ENCODE measurements at regions not wholly inside any gene's neighbourhood (a gene's known extent, or its start where the extent isn't known, plus 50 kb on each side); places are given as distances from the start of the nearest gene placed in this dataset.
A peak's percentile ranks its signal among the peaks of the same experiment; 100 is the strongest.

DNA sequence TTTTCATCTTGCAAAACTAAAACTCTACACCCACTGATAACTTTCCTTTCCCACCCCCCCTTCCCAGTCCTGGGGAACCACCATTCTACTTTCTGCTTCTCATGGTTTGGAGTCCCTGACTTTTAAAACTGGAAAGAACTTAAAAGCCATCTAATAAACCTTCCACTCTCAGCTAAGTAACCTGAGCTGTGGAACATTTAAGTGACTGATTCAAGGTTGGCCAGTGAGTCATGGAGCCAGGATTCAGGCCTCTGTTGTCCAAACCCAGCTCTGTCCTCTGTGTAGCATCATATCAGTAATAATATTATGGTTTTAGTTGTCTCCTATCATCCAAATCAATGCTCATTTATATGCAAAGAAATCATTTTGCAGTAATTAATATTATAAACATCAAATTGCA lies 176.0 kb upstream of the NT5E start:
- H2BK120ac ChIP-seq (ENCODE audit: low read depth, low read length), result no peak overlapping the region
- no peaks in the 10 kb centered on the region for H3K4me1 ChIP-seq (ENCODE audit: control insufficient read depth, insufficient read depth, low read length)
- ChIA-PET POLR2A (ENCODE audit: unreplicated experiment) (no interaction called here), CTCF (interaction anchor here (0.6 to 0.7 kb wide), 2 partner anchors 8 to 517 kb away, joined by 3 to 4 read pairs; no protein-coding TSS in a partner anchor)
- intact Hi-C loops (cut with micrococcal nuclease), result no loop called here
- H3K9me1 ChIP-seq (ENCODE audit: insufficient read depth, low read length), result no peaks in the 10 kb centered on the region
- no peak overlapping the region for H2BK15ac ChIP-seq (ENCODE audit: low read depth, low read length)
- no peak overlapping the region for H2BK20ac ChIP-seq (ENCODE audit: low read depth, low read length)
- no peak overlapping the region for H4K5ac ChIP-seq (ENCODE audit: low read depth, low read length)
- H2AFZ ChIP-seq (replicated peaks; ENCODE audit: low read length, poor library complexity), result no peak overlapping the region
- H3K9ac ChIP-seq (ENCODE audit: low read depth, low read length), result no peak overlapping the region
- no peak overlapping the region for H3K56ac ChIP-seq (ENCODE audit: extremely low read depth, insufficient read depth, low read length)
- no peaks in the 10 kb centered on the region for H3K79me1 ChIP-seq (ENCODE audit: low read depth in 1 of 2, low read length in 2 of 2)
- in situ Hi-C loops (cut with MboI; ENCODE audit: low sequenced_read_pairs), result no loop called here
- dilution Hi-C loops (cut with HindIII; ENCODE audit: low sequenced_read_pairs, unreplicated experiment), result no loop called here
- no peaks in the 10 kb centered on the region for H3K27me3 ChIP-seq (ENCODE audit: control insufficient read depth, insufficient read depth, low read length)
- no peak overlapping the region for H3K27ac ChIP-seq (ENCODE audit: insufficient read depth, low read length)
- TF ChIP-seq CEBPB (IDR thresholded peaks at IDR 0.05; ENCODE audit: low read depth, low read length) (no peak), CTCF (conservative IDR thresholded peaks at IDR 0.05; ENCODE audit: low read depth, low read length) (no peak), MAZ (IDR thresholded peaks at IDR 0.05; ENCODE audit: borderline replicate concordance, low read depth, low read length) (no peak), CHD1 (IDR thresholded peaks at IDR 0.05; ENCODE audit: low read depth, low read length) (no peak), POLR2A (IDR thresholded peaks at IDR 0.05; ENCODE audit: low read depth, low read length) (no peak), RAD21 (IDR thresholded peaks at IDR 0.05; ENCODE audit: low read length) (no peak), FOS (IDR thresholded peaks at IDR 0.05; ENCODE audit: low read depth, low read length) (no peak)
- TF ChIP-seq, protein P1, sequence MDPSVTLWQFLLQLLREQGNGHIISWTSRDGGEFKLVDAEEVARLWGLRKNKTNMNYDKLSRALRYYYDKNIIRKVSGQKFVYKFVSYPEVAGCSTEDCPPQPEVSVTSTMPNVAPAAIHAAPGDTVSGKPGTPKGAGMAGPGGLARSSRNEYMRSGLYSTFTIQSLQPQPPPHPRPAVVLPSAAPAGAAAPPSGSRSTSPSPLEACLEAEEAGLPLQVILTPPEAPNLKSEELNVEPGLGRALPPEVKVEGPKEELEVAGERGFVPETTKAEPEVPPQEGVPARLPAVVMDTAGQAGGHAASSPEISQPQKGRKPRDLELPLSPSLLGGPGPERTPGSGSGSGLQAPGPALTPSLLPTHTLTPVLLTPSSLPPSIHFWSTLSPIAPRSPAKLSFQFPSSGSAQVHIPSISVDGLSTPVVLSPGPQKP (IDR thresholded peaks at IDR 0.05; ENCODE audit: borderline replicate concordance, low read depth, low read length), result no peak
- TF ChIP-seq, protein P2, sequence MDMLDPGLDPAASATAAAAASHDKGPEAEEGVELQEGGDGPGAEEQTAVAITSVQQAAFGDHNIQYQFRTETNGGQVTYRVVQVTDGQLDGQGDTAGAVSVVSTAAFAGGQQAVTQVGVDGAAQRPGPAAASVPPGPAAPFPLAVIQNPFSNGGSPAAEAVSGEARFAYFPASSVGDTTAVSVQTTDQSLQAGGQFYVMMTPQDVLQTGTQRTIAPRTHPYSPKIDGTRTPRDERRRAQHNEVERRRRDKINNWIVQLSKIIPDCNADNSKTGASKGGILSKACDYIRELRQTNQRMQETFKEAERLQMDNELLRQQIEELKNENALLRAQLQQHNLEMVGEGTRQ (IDR thresholded peaks at IDR 0.05; ENCODE audit: low read depth, low read length), result no peak
- H2BK5ac ChIP-seq (ENCODE audit: low read depth, low read length, poor library complexity, severe bottlenecking), result no peak overlapping the region
- no peak overlapping the region for H2AK9ac ChIP-seq (replicated peaks; ENCODE audit: low read depth, low read length, poor library complexity)
- H3K4me3 ChIP-seq (ENCODE audit: insufficient read depth, low read depth, low read length), result no peak overlapping the region
- no peak overlapping the region for H4K8ac ChIP-seq (ENCODE audit: low read depth in 2 of 2, low read length in 2 of 2)
- no peaks in the 10 kb centered on the region for H3K36me3 ChIP-seq (ENCODE audit: control insufficient read depth, insufficient read depth, low read length)
- peak; percentile 1 for DNase-seq
- no peak overlapping the region for H2AK5ac ChIP-seq (ENCODE audit: low read depth, low read length)
- H3K9me3 ChIP-seq (ENCODE audit: control insufficient read depth, insufficient read depth, low read length), result no peaks in the 10 kb centered on the region
- H3K23ac ChIP-seq (ENCODE audit: low read depth, low read length), result no peak overlapping the region
- no peak overlapping the region for H3K14ac ChIP-seq (replicated peaks; ENCODE audit: low read depth, low read length)
- H3K4me2 ChIP-seq (ENCODE audit: low read depth, low read length), result no peak overlapping the region
- no peak overlapping the region for H4K91ac ChIP-seq (ENCODE audit: insufficient read depth, low read depth, low read length)
- no peak overlapping the region for H3K18ac ChIP-seq (ENCODE audit: low read depth, low read length)
- no peak for ATAC-seq (ENCODE audit: low read depth)
- no peak overlapping the region for H3K4ac ChIP-seq (ENCODE audit: low read depth, low read length)
- H4K20me1 ChIP-seq (ENCODE audit: insufficient read depth, low read length), result no peaks in the 10 kb centered on the region
- BruUV-seq (replicated peaks), result no TSS peak

Data from IMR-90 (cell line).